22Rv1 (cell line): ENCODE measurements at regions not wholly inside any gene's neighbourhood (a gene's known extent, or its start where the extent isn't known, plus 50 kb on each side); places are given as distances from the start of the nearest gene placed in this dataset.

Experiments used
- CTCF ChIP-seq: fragments of 450-650 bp; IDR thresholded peaks from 2 replicates; pipeline ENCODE4 v1.5.1; 2017; ENCODE audit warnings: mild to moderate bottlenecking
- ZFX ChIP-seq: fragments of 450-650 bp; IDR thresholded peaks from 2 replicates; pipeline ENCODE4 v1.6.1; 2017; ENCODE audit warnings: antibody characterized with exemption, borderline replicate concordance

GRCh38 chr12:114924946-114925475 is 241.0 kb upstream of the TBX3 start:
- TF ChIP-seq CTCF (no peak), ZFX (no peak)
